Endothelial cell of umbilical vein (primary cell): ENCODE measurements at regions not wholly inside any gene's neighbourhood (a gene's known extent, or its start where the extent isn't known, plus 50 kb on each side); places are given as distances from the start of the nearest gene placed in this dataset.

Experiments used
- EZH2 ChIP-seq: IDR thresholded peaks from 2 replicates; pipeline ENCODE4 v1.6.1; 2012; ENCODE audit warnings: borderline replicate concordance, low read depth, mild to moderate bottlenecking, moderate library complexity, low read length, inconsistent platforms; ENCODE audit not compliant: severe bottlenecking
- FOS ChIP-seq: IDR thresholded peaks from 2 replicates; pipeline ENCODE4 v1.6.1; 2011; ENCODE audit warnings: mild to moderate bottlenecking, low read length, moderate library complexity, borderline replicate concordance; ENCODE audit not compliant: insufficient read depth
- TF ChIP-seq, protein P1 (sequence below), 2 donors: IDR thresholded peaks; 1 replicate in 1 of 2; 2 replicates in 1 of 2; pipeline ENCODE4 v1.5.1; 2011; ENCODE audit warnings: low read length in 2 of 2, mild to moderate bottlenecking in 2 of 2, moderate library complexity in 2 of 2, control low read depth in 1 of 2, inconsistent platforms in 1 of 2, low read depth in 1 of 2; ENCODE audit not compliant: insufficient read depth in 1 of 2; ENCODE audit errors: extremely low read depth in 1 of 2

- TF ChIP-seq, protein P1, sequence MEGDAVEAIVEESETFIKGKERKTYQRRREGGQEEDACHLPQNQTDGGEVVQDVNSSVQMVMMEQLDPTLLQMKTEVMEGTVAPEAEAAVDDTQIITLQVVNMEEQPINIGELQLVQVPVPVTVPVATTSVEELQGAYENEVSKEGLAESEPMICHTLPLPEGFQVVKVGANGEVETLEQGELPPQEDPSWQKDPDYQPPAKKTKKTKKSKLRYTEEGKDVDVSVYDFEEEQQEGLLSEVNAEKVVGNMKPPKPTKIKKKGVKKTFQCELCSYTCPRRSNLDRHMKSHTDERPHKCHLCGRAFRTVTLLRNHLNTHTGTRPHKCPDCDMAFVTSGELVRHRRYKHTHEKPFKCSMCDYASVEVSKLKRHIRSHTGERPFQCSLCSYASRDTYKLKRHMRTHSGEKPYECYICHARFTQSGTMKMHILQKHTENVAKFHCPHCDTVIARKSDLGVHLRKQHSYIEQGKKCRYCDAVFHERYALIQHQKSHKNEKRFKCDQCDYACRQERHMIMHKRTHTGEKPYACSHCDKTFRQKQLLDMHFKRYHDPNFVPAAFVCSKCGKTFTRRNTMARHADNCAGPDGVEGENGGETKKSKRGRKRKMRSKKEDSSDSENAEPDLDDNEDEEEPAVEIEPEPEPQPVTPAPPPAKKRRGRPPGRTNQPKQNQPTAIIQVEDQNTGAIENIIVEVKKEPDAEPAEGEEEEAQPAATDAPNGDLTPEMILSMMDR (IDR thresholded peaks at IDR 0.05; ENCODE audit: extremely low read depth in 1 of 2, insufficient read depth in 1 of 2, low read depth in 1 of 2, low read length in 2 of 2) = no peak
- TF ChIP-seq EZH2 (no peak), FOS (no peak)
Measured at GRCh38 chr16:85535352-85536072, 77.6 kb upstream of the GSE1 start.
